ENCODE measurements at regions not wholly inside any gene's neighbourhood (a gene's known extent, or its start where the extent isn't known, plus 50 kb on each side); places are given as distances from the start of the nearest gene placed in this dataset.

DNA sequence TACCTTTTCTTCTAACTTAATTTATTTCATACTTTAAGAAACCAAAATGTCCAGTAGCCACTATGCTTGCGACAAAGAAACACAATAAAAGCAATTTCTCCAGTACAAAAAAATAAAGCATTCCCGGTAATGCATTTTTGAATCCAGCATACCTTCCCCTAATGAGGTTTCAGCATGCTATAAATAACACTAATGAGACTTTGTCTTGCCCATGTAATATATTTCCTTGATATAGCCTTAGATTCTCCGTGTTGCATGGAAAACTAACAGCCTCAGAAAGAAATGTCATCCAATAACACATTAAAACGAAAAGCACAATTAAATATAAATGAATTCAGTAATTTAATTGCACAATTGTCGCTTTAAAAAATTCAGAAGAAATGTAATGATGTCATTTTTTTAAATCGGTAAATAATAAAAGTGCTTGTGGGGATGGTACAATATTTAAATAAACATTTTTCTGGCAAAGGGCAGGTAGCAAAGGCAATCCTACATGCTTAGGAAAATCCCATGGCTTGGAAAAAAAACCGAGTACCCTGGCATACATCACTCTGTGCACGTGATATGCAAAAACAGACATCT, 225.2 kb upstream of the PPARGC1A start:
- TF ChIP-seq, protein P1, sequence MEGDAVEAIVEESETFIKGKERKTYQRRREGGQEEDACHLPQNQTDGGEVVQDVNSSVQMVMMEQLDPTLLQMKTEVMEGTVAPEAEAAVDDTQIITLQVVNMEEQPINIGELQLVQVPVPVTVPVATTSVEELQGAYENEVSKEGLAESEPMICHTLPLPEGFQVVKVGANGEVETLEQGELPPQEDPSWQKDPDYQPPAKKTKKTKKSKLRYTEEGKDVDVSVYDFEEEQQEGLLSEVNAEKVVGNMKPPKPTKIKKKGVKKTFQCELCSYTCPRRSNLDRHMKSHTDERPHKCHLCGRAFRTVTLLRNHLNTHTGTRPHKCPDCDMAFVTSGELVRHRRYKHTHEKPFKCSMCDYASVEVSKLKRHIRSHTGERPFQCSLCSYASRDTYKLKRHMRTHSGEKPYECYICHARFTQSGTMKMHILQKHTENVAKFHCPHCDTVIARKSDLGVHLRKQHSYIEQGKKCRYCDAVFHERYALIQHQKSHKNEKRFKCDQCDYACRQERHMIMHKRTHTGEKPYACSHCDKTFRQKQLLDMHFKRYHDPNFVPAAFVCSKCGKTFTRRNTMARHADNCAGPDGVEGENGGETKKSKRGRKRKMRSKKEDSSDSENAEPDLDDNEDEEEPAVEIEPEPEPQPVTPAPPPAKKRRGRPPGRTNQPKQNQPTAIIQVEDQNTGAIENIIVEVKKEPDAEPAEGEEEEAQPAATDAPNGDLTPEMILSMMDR (IDR thresholded peaks at IDR 0.05 in 4 of 5, conservative IDR thresholded peaks at IDR 0.05 in 1 of 5): no peak
- no peak for TF ChIP-seq POLR2A (IDR thresholded peaks at IDR 0.05)
